ENCODE measurements at regions not wholly inside any gene's neighbourhood (a gene's known extent, or its start where the extent isn't known, plus 50 kb on each side); places are given as distances from the start of the nearest gene placed in this dataset.
A peak's percentile ranks its signal among the peaks of the same experiment; 100 is the strongest.

- 96% methylated on average over 4 of the region's 4 CpGs for WGBS
- TF ChIP-seq CTCF (IDR thresholded peaks at IDR 0.05) (no peak), POLR2AphosphoS5 (IDR thresholded peaks at IDR 0.05) (no peak), POLR2A (IDR thresholded peaks at IDR 0.05) (no peak)
- Histone ChIP-seq H3K36me3 (no peaks in the 10 kb centered on the region), H3K27me3 (replicated peaks; ENCODE audit: insufficient read depth) (no peaks in the 10 kb centered on the region), H3K4me1 (replicated peaks) (no peaks in the 10 kb centered on the region), H3K4me3 (no peak overlapping the region), H3K9me3 (no peaks in the 10 kb centered on the region), H3K27ac (no peak overlapping the region)
- DNase-seq (ENCODE audit: low spot score): no peak
- intact Hi-C loops (cut with DNase I): no loop called here
Measured at GRCh38 chr4:114163051-114163450, 183.6 kb upstream of the ARSJ start.

- WGBS: 95% methylated on average over 3 of the region's 3 CpGs
- no peaks in the 10 kb centered on the region for H3K27me3 ChIP-seq (replicated peaks; ENCODE audit: insufficient read depth)
- intact Hi-C loops (cut with DNase I): no loop called here
- H3K4me3 ChIP-seq: no peak overlapping the region
- no peaks in the 10 kb centered on the region for H3K36me3 ChIP-seq
- no peak overlapping the region for H3K27ac ChIP-seq
- DNase-seq (ENCODE audit: low spot score): no peak
- H3K4me1 ChIP-seq (replicated peaks): no peaks in the 10 kb centered on the region
- TF ChIP-seq CTCF (IDR thresholded peaks at IDR 0.05): no peak
- H3K9me3 ChIP-seq: no peaks in the 10 kb centered on the region
Measured at GRCh38 chr4:114173968-114174367, 194.5 kb upstream of the ARSJ start.

- H3K27ac ChIP-seq: no peak overlapping the region
- no peak for TF ChIP-seq POLR2AphosphoS5 (IDR thresholded peaks at IDR 0.05)
- TF ChIP-seq POLR2A (IDR thresholded peaks at IDR 0.05): no peak
- no peak for TF ChIP-seq CTCF (IDR thresholded peaks at IDR 0.05)
- no peaks in the 10 kb centered on the region for H3K4me1 ChIP-seq (replicated peaks)
- no peaks in the 10 kb centered on the region for H3K27me3 ChIP-seq (replicated peaks; ENCODE audit: insufficient read depth)
- no peak for DNase-seq (ENCODE audit: low spot score)
- no peak overlapping the region for H3K4me3 ChIP-seq
- WGBS: 94% methylated on average over 2 of the region's 2 CpGs
- H3K9me3 ChIP-seq: no peaks in the 10 kb centered on the region
- intact Hi-C loops (cut with DNase I): no loop called here
- H3K36me3 ChIP-seq: no peaks in the 10 kb centered on the region
Measured at GRCh38 chr4:114177628-114178027, 198.2 kb upstream of the ARSJ start.

GRCh38 chr4:114178392-114178791, 198.9 kb upstream of the ARSJ start:
- no peaks in the 10 kb centered on the region for H3K27me3 ChIP-seq (replicated peaks; ENCODE audit: insufficient read depth)
- no peaks in the 10 kb centered on the region for H3K9me3 ChIP-seq
- no peaks in the 10 kb centered on the region for H3K36me3 ChIP-seq
- no peak overlapping the region for H3K4me3 ChIP-seq
- H3K4me1 ChIP-seq (replicated peaks): no peaks in the 10 kb centered on the region
- TF ChIP-seq POLR2A (IDR thresholded peaks at IDR 0.05): no peak
- TF ChIP-seq CTCF (IDR thresholded peaks at IDR 0.05): no peak
- no peak for TF ChIP-seq POLR2AphosphoS5 (IDR thresholded peaks at IDR 0.05)
- no peak for DNase-seq (ENCODE audit: low spot score)
- intact Hi-C loops (cut with DNase I): no loop called here
- no peak overlapping the region for H3K27ac ChIP-seq
- WGBS: 6% methylated on average over 1 of the region's 1 CpG

GRCh38 chr4:114180481-114180880, 201.0 kb upstream of the ARSJ start:
- H3K27ac ChIP-seq: no peak overlapping the region
- intact Hi-C loops (cut with DNase I): no loop called here
- no peaks in the 10 kb centered on the region for H3K36me3 ChIP-seq
- 45% methylated on average over 6 of the region's 6 CpGs for WGBS
- TF ChIP-seq CTCF (IDR thresholded peaks at IDR 0.05) (peak in 3 of 4 experiments; percentile 7 to 34 (median 16)), POLR2AphosphoS5 (IDR thresholded peaks at IDR 0.05) (no peak), POLR2A (IDR thresholded peaks at IDR 0.05) (no peak)
- no peaks in the 10 kb centered on the region for H3K27me3 ChIP-seq (replicated peaks; ENCODE audit: insufficient read depth)
- DNase-seq (ENCODE audit: low spot score): peak; percentile 16
- H3K4me3 ChIP-seq: no peak overlapping the region
- no peaks in the 10 kb centered on the region for H3K4me1 ChIP-seq (replicated peaks)
- no peaks in the 10 kb centered on the region for H3K9me3 ChIP-seq
